ENCODE measurements at regions not wholly inside any gene's neighbourhood (a gene's known extent, or its start where the extent isn't known, plus 50 kb on each side); places are given as distances from the start of the nearest gene placed in this dataset.

- no peak for DNase-seq
These were observed 112.0 kb downstream of the TMEM174 start for GRCh38 chr5:73284985-73285384.

- DNase-seq = no peak
These were observed 111.3 kb downstream of the TMEM174 start for GRCh38 chr5:73284220-73284795.

GRCh38 chr5:73282923-73283322, 109.9 kb downstream of the TMEM174 start:
- peak; percentile 32 for DNase-seq

GRCh38 chr5:73282383-73282782, 109.4 kb downstream of the TMEM174 start:
- DNase-seq = peak; percentile 45

GRCh38 chr5:73280821-73281746, 108.1 kb downstream of the TMEM174 start:
- peak; percentile 79 for DNase-seq

GRCh38 chr5:73280386-73280785, 107.4 kb downstream of the TMEM174 start:
- DNase-seq = no peak

GRCh38 chr5:73279805-73280204, 106.8 kb downstream of the TMEM174 start:
- DNase-seq = no peak

- peak; percentile 71 for DNase-seq
These were observed 105.7 kb downstream of the TMEM174 start for GRCh38 chr5:73278693-73279092.

GRCh38 chr5:73274881-73275663, 102.1 kb downstream of the TMEM174 start:
- no peak for DNase-seq

GRCh38 chr5:73274121-73274520, 101.1 kb downstream of the TMEM174 start:
- no peak for DNase-seq

- no peak for DNase-seq
These were observed 100.5 kb downstream of the TMEM174 start for GRCh38 chr5:73273379-73274050.

- DNase-seq = no peak
These were observed 99.4 kb downstream of the TMEM174 start for GRCh38 chr5:73272351-73272750.

- DNase-seq = no peak
These were observed 95.8 kb downstream of the TMEM174 start for GRCh38 chr5:73268826-73269225.

GRCh38 chr5:73267766-73268435, 94.9 kb downstream of the TMEM174 start:
- DNase-seq = no peak

- no peak for DNase-seq
These were observed 94.2 kb downstream of the TMEM174 start for GRCh38 chr5:73266925-73267765.

GRCh38 chr5:73266176-73266738, 93.3 kb downstream of the TMEM174 start:
- DNase-seq = no peak

- DNase-seq = no peak
These were observed 92.6 kb downstream of the TMEM174 start for GRCh38 chr5:73265641-73266040.

GRCh38 chr5:73264631-73265030, 91.6 kb downstream of the TMEM174 start:
- DNase-seq = no peak

GRCh38 chr5:73263001-73263710, 90.2 kb downstream of the TMEM174 start:
- no peak for DNase-seq

- DNase-seq = no peak
These were observed 83.9 kb downstream of the TMEM174 start for GRCh38 chr5:73256862-73257261.
